HUES48 (cell line): ENCODE measurements at regions not wholly inside any gene's neighbourhood (a gene's known extent, or its start where the extent isn't known, plus 50 kb on each side); places are given as distances from the start of the nearest gene placed in this dataset.

ENCODE experiments used
- H3K27ac ChIP-seq: one replicate; pipeline ENCODE4 v1.7.0; 2013; ENCODE audit warnings: low read depth, low read length, inconsistent platforms
- H3K27me3 ChIP-seq: 2 replicates; pipeline ENCODE4 v1.6.1; 2013; ENCODE audit warnings: mild to moderate bottlenecking, low read length; ENCODE audit not compliant: control insufficient read depth, insufficient read depth
- H3K36me3 ChIP-seq: 2 replicates; pipeline ENCODE4 v1.6.1; 2013; ENCODE audit warnings: low read length; ENCODE audit not compliant: control insufficient read depth, insufficient read depth
- H3K4me1 ChIP-seq: 2 replicates; pipeline ENCODE4 v1.6.1; 2013; ENCODE audit warnings: mild to moderate bottlenecking, low read length; ENCODE audit not compliant: control insufficient read depth, insufficient read depth
- H3K4me3 ChIP-seq: 2 replicates; pipeline ENCODE4 v1.5.1; 2013; ENCODE audit warnings: mild to moderate bottlenecking, low read depth, low read length
- H3K9ac ChIP-seq: 2 replicates; pipeline ENCODE4 v1.6.1; 2013; ENCODE audit warnings: mild to moderate bottlenecking, low read depth, low read length, moderate library complexity
- H3K9me3 ChIP-seq: 2 replicates; pipeline ENCODE4 v1.6.1; 2013; ENCODE audit warnings: low read length; ENCODE audit not compliant: control insufficient read depth, insufficient read depth

DNA sequence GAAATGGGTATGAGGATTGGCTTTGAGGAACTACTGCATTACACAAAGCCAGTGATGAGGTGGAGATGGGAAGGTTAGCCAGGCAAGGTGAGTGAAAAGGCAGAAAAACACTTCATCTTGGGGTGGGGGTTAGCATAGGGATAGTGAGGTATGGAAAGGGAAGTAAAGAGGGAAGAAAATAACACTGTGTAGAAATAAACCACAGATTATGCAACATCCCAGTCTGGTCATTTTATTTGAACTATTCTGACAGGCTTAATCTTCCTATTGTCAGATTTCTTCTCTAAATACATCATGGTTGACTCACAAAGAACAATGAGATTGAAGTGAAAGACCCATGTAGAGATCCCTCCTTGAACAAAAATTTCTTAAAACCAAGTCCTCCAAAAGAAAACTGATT, 640.2 kb downstream of the PTPRC start:
- Histone ChIP-seq H3K27ac (no peak overlapping the region), H3K27me3 (no peaks in the 10 kb centered on the region), H3K9me3 (no peaks in the 10 kb centered on the region), H3K4me1 (peaks cover 3% of the 10 kb centered on the region; the same call in 1 of the 2 replicates), H3K4me3 (no peak overlapping the region), H3K9ac (no peak overlapping the region), H3K36me3 (no peaks in the 10 kb centered on the region)

DNA sequence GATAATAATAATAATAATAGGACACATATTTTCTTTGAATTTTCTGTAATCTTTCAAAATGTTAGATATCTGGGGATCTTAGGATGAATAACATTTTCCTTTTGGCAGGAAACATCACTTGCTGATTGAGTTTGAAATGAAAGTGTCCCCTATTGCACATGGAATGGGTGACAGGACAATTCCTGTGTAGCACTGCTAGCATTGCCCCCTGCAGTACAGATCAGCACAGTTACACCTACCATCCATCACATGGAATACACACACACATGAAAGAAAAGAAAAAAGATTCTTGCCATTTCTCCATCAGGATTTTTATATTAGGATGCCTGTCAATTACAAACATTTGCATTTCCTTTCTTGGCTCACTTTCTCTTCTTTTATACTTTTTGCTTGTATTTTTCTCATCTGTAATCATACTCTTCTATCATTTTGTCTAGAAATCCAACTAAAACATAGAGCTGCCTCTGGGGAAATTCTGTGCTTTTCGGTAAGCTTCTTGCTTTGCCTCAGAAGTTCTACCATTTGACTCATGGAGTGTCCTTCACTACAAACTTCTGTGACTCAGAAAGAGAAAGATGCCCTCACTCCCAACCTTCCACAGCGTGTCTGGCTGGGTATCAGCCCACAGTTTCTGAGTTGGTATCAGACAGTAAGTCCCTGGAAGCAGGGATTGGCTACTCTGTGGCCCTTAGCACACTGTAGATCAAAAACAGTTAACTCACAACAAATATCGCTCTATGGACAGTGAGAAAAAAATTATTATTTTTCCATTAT, 641.2 kb downstream of the PTPRC start:
- H3K9me3 ChIP-seq, result no peaks in the 10 kb centered on the region
- no peak overlapping the region for H3K27ac ChIP-seq
- H3K27me3 ChIP-seq, result no peaks in the 10 kb centered on the region

DNA sequence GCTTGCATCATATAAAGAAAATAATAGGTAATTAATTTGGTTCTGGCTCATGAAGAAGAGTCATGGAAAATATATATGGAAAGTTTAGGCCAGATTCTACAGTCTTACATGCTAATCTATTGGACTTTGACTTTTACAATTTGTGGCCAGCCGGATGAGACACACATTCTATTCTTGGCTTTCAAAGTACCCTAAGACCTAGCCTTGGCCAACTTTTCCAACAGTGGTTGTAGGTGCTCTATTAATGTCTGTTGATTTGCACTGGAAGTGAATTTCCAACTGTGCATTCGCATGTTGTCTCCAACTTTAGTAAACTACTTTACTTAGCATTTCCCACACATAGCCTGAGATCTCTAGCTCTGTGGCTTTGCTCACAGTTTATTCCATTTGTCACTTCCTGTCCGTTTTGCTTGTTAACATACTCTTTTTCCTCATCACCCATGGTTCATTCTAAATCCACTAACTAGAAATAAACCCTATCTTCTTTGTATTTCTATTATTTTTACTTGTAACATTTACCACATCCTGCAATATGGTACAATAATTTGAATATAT, 644.0 kb downstream of the PTPRC start:
- Histone ChIP-seq H3K9ac (no peak overlapping the region), H3K27ac (no peak overlapping the region), H3K27me3 (no peaks in the 10 kb centered on the region), H3K36me3 (no peaks in the 10 kb centered on the region), H3K4me1 (no peaks in the 10 kb centered on the region), H3K9me3 (no peaks in the 10 kb centered on the region), H3K4me3 (no peak overlapping the region)

More for the DNA sequence above, 641.2 kb downstream of the PTPRC start:
- H3K36me3 ChIP-seq, result no peaks in the 10 kb centered on the region
- H3K4me3 ChIP-seq, result no peak overlapping the region
- no peak overlapping the region for H3K9ac ChIP-seq
- no peaks in the 10 kb centered on the region for H3K4me1 ChIP-seq

DNA sequence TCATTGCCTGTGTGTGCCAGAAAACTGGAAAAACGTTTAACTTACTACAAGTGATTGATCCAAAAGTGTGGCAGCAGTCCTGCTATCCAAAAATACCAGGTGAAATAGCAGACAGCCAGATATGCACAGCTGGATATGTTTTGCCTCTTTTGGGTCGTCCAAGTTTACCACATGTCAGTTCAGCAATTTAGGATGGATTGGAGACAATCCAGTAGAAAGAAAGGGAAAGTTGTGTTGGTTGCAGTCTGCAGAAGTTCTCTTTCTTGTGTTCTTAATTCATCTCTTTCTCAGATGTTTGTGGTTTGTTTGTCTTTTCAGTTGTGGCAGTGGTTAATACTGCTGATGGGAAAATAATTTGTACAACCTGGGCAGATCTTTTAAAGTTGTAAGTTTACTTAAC, 645.0 kb downstream of the PTPRC start:
- H3K27me3 ChIP-seq, result no peaks in the 10 kb centered on the region
- no peaks in the 10 kb centered on the region for H3K9me3 ChIP-seq
- H3K36me3 ChIP-seq, result no peaks in the 10 kb centered on the region
- no peaks in the 10 kb centered on the region for H3K4me1 ChIP-seq
- H3K4me3 ChIP-seq, result no peak overlapping the region
- H3K27ac ChIP-seq, result no peak overlapping the region
- H3K9ac ChIP-seq, result no peak overlapping the region

DNA sequence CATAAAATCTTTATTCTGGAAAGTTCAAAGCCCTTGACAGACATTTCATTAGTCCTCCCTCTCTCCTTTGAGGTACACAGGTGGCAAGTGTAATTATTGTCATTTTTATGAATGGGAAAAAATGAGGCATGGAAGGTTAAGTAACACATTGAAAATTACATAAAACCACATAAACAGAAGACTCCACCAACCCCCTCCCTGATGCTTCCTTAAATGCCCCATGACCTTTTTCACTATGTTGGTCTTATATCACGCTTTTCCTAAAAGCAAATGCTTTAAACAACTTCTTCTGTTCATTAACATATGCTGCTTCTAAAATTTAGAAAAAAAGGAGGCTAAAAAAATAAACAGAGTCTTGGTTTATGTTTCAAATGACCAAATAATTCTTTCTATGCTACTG, 648.4 kb downstream of the PTPRC start:
- Histone ChIP-seq H3K27me3 (no peaks in the 10 kb centered on the region), H3K4me3 (no peak overlapping the region), H3K36me3 (no peaks in the 10 kb centered on the region), H3K4me1 (no peaks in the 10 kb centered on the region), H3K27ac (no peak overlapping the region), H3K9ac (no peak overlapping the region), H3K9me3 (no peaks in the 10 kb centered on the region)

DNA sequence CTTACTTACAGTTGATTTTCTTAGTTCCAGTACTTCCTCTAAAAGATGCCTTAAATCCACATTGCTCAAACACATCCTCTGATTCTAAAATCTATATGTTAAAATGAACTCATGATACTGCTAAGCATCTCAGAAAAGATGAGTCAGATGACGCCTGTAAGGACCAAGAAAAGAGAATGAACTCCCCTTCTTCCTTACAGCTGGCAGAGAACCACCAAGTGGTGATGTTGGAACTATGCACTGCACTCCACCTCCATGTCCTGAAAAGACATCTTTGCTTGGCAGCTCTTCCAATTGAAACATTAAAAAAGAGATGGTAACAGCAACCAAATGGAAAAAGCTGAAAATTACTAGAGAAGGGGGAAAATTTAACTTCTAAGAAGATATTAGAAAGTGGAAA, 648.8 kb downstream of the PTPRC start:
- Histone ChIP-seq H3K4me1 (no peaks in the 10 kb centered on the region), H3K4me3 (no peak overlapping the region), H3K9me3 (no peaks in the 10 kb centered on the region), H3K27ac (no peak overlapping the region), H3K9ac (no peak overlapping the region), H3K27me3 (no peaks in the 10 kb centered on the region), H3K36me3 (no peaks in the 10 kb centered on the region)

DNA sequence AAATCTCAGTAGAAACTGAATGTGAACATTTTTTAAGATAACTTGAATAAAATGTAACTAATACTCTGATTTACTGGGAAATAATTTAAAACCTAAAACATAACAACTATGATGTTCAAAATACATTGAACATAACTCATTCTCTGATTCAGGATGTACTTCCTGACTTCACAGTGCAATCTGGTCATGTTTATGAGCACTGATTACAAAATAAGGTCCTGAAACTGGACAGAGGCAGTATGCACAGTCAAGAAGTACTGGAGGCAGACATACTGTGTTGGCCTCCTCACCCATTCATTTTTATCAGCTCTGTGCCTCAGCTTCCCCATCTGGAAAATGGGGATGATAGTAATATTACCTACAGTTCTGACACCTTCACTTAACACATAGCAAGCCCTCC, 651.3 kb downstream of the PTPRC start:
- no peak overlapping the region for H3K4me3 ChIP-seq
- no peak overlapping the region for H3K9ac ChIP-seq
- H3K4me1 ChIP-seq, result no peaks in the 10 kb centered on the region
- H3K27me3 ChIP-seq, result no peaks in the 10 kb centered on the region
- H3K27ac ChIP-seq, result no peak overlapping the region
- no peaks in the 10 kb centered on the region for H3K36me3 ChIP-seq
- H3K9me3 ChIP-seq, result no peaks in the 10 kb centered on the region

DNA sequence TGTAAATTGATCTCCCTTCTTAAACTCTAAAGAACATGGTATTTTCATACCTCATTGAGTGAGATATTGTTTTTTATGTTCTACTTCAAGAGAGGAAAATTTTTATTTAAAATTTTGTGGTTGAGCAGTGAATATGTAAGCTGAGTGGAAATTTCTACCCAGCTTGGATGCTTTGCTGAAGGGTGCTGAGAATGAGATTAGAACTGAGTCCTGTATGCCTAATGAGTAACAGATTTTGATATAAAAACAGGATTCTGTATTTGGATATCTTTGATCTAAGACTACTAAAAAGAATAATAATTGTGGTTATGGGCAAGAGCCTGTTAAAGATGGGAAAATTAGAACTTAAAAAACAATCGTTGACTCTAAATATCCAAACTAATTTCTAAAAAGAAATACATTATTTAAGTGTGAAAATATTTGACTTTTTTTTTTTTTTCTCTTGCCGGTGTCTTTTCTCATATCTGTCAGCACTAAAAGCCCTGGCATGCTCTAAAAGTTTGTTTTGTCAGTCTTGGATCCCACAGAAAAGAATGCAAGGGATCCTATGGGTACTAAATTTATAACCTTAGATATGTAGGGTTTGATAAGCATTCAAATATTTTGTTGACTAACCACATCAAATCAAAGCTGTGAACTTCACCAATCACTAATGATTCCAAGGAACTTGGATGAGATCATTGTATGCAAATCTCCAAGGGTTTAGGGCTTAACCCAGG, 652.3 kb downstream of the PTPRC start:
- Histone ChIP-seq H3K36me3 (no peaks in the 10 kb centered on the region), H3K27me3 (no peaks in the 10 kb centered on the region), H3K4me1 (no peaks in the 10 kb centered on the region), H3K9me3 (no peaks in the 10 kb centered on the region), H3K9ac (no peak overlapping the region), H3K27ac (no peak overlapping the region), H3K4me3 (no peak overlapping the region)

DNA sequence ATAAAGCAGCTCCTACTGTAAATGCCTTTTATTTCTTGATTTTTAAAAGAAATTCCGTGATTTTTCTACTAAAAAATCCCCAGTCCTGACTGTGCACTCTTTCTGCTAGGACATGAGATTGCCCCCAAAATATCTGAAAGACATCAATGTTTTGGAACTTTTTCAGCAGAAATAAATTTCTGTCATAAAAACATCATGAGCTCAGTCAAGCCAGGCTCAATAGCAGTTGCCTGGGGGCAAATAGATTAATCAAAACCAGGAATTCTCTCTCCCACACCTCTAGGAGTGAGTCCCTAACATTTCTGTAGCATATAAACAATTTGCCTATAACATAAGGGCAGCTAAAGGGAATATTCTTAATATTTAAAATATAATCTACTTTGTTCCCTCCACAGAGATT, 654.1 kb downstream of the PTPRC start:
- Histone ChIP-seq H3K36me3 (no peaks in the 10 kb centered on the region), H3K4me3 (no peak overlapping the region), H3K27ac (no peak overlapping the region), H3K4me1 (no peaks in the 10 kb centered on the region), H3K9ac (no peak overlapping the region), H3K27me3 (no peaks in the 10 kb centered on the region), H3K9me3 (no peaks in the 10 kb centered on the region)

DNA sequence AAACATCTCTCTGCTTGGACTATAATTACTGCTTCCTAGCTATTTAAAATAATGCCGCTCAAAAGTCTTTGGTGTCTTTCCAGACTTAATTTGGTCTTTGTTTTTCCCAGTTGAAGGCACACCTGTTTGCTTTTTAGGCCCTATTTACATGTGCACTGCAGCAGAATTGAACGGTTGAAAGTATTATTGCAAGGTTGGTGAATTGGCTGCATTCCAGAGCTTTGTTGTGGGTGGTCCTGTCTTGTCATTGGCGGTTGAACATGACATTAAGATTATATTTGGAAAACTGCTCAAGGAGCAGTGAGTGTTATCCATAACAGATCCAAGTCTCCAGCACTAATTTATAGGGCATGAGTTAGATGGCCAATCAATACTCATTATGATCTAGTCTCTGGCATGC, 656.3 kb downstream of the PTPRC start:
- H3K9ac ChIP-seq, result no peak overlapping the region
- no peak overlapping the region for H3K27ac ChIP-seq
- H3K9me3 ChIP-seq, result no peaks in the 10 kb centered on the region
- no peaks in the 10 kb centered on the region for H3K4me1 ChIP-seq
- no peaks in the 10 kb centered on the region for H3K27me3 ChIP-seq
- H3K36me3 ChIP-seq, result no peaks in the 10 kb centered on the region
- no peak overlapping the region for H3K4me3 ChIP-seq

DNA sequence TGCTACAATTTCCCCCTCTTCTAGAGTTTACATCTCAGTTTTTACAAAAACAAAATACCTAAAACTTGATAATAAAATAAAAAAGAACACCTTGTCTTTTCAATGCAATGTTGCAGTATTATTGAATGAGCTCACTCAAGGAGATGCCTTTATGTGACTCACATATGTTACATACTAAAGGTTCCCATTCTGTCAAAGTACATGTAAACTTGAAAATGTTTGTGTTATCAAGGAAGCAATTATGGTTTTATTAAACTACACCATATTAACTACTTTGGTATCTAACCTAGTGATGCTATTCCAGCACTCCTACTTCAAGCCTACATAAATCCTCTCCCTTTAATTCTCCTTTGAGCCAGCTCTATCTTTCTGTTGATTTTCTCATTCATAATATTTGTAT, 658.3 kb downstream of the PTPRC start:
- H3K9ac ChIP-seq, result no peak overlapping the region
- no peaks in the 10 kb centered on the region for H3K27me3 ChIP-seq
- no peaks in the 10 kb centered on the region for H3K36me3 ChIP-seq
- H3K4me1 ChIP-seq, result no peaks in the 10 kb centered on the region
- no peak overlapping the region for H3K4me3 ChIP-seq
- H3K9me3 ChIP-seq, result no peaks in the 10 kb centered on the region
- H3K27ac ChIP-seq, result no peak overlapping the region
